Gastroesophageal sphincter (tissue), 4 donors: ENCODE measurements at regions not wholly inside any gene's neighbourhood (a gene's known extent, or its start where the extent isn't known, plus 50 kb on each side); places are given as distances from the start of the nearest gene placed in this dataset.

Source experiments
- ATAC-seq: fragments of 150-250 bp; one replicate; pipeline ENCODE4 v1.9.1; 2016; ENCODE audit warnings: mild to moderate bottlenecking, moderate library complexity
- H3K27ac ChIP-seq, 4 donors: fragments of 200-600 bp; sonication (generic) in 3 of 4; 1 replicate in 3 of 4; 2 replicates in 1 of 4; pipeline ENCODE4 v1.5.1; 2016 to 2019
- H3K27me3 ChIP-seq: fragments of 200-600 bp; sonication (generic); one replicate; pipeline ENCODE4 v1.5.1; 2019
- H3K36me3 ChIP-seq, 2 donors: fragments of 200-600 bp; sonication (generic); one replicate each; pipeline ENCODE4 v1.5.1; 2019; ENCODE audit warnings: control low read depth in 1 of 2
- H3K4me1 ChIP-seq, 3 donors: fragments of 200-600 bp; sonication (generic); 1 replicate in 2 of 3; 2 replicates in 1 of 3; pipeline ENCODE4 v1.5.1; 2016 to 2019; ENCODE audit warnings: control low read depth in 2 of 3
- H3K4me3 ChIP-seq, 2 donors: fragments of 200-600 bp; sonication (generic); one replicate each; pipeline ENCODE4 v1.5.1; 2019; ENCODE audit warnings: mild to moderate bottlenecking in 1 of 2, moderate library complexity in 1 of 2
- H3K9me3 ChIP-seq, 3 donors: fragments of 200-600 bp; sonication (generic); one replicate each; pipeline ENCODE4 v1.5.1; 2017 to 2019; ENCODE audit warnings: control low read depth in 2 of 3
- EP300 ChIP-seq: sonication (generic); formaldehyde crosslinking; IDR thresholded peaks from one replicate; pipeline ENCODE4 v1.6.1; 2017; ENCODE audit warnings: antibody characterized with exemption, mild to moderate bottlenecking
- POLR2A ChIP-seq, 2 donors: fragments of 450-650 bp; IDR thresholded peaks; one replicate each; pipeline ENCODE4 v1.6.1; 2017; ENCODE audit warnings: antibody characterized with exemption in 2 of 2, mild to moderate bottlenecking in 2 of 2, moderate library complexity in 1 of 2
- POLR2AphosphoS5 ChIP-seq: sonication (generic); formaldehyde crosslinking; IDR thresholded peaks from one replicate; pipeline ENCODE4 v1.6.1; 2017; ENCODE audit warnings: antibody characterized with exemption
- WGBS, 2 donors: methylation state at CpG; one replicate each; pipeline ENCODE4 v1.1.5; 2018; ENCODE audit warnings: low coverage in 1 of 2; 5-methylcytosine and 5-hydroxymethylcytosine counted together
- TF ChIP-seq, protein P1 (sequence below), 4 experiments: fragments of 200-600 bp in 2 of 4; fragments of 450-650 bp in 2 of 4; sonication (generic) in 1 of 4; IDR thresholded peaks; one replicate each; pipeline ENCODE4 v1.5.1; 2017 to 2019; ENCODE audit warnings: antibody characterized with exemption in 4 of 4, mild to moderate bottlenecking in 2 of 4, moderate library complexity in 2 of 4

GRCh38 chr3:105096071-105096470 is 270.6 kb upstream of the ALCAM start:
- H3K4me1 ChIP-seq: no peaks in the 10 kb centered on the region
- no peaks in the 10 kb centered on the region for H3K36me3 ChIP-seq
- no peak for TF ChIP-seq EP300
- no peak for TF ChIP-seq POLR2AphosphoS5
- TF ChIP-seq, protein P1, sequence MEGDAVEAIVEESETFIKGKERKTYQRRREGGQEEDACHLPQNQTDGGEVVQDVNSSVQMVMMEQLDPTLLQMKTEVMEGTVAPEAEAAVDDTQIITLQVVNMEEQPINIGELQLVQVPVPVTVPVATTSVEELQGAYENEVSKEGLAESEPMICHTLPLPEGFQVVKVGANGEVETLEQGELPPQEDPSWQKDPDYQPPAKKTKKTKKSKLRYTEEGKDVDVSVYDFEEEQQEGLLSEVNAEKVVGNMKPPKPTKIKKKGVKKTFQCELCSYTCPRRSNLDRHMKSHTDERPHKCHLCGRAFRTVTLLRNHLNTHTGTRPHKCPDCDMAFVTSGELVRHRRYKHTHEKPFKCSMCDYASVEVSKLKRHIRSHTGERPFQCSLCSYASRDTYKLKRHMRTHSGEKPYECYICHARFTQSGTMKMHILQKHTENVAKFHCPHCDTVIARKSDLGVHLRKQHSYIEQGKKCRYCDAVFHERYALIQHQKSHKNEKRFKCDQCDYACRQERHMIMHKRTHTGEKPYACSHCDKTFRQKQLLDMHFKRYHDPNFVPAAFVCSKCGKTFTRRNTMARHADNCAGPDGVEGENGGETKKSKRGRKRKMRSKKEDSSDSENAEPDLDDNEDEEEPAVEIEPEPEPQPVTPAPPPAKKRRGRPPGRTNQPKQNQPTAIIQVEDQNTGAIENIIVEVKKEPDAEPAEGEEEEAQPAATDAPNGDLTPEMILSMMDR (IDR thresholded peaks at IDR 0.05): no peak
- no peak for TF ChIP-seq POLR2A (IDR thresholded peaks at IDR 0.05)
- no peaks in the 10 kb centered on the region for H3K27me3 ChIP-seq
- no peak for ATAC-seq
- H3K9me3 ChIP-seq: peaks cover 0 to 9% (median 0%) of the 10 kb centered on the region in 3 donors
- H3K4me3 ChIP-seq: no peak overlapping the region
- 86% methylated on average over 3 of the region's 3 CpGs for WGBS, 2 donors
- no peak overlapping the region for H3K27ac ChIP-seq

- 39 to 80% methylated on average over 1 to 2 of the region's 2 CpGs for WGBS, 2 donors
Measured at GRCh38 chr3:105101603-105102002, 265.1 kb upstream of the ALCAM start.

DNA sequence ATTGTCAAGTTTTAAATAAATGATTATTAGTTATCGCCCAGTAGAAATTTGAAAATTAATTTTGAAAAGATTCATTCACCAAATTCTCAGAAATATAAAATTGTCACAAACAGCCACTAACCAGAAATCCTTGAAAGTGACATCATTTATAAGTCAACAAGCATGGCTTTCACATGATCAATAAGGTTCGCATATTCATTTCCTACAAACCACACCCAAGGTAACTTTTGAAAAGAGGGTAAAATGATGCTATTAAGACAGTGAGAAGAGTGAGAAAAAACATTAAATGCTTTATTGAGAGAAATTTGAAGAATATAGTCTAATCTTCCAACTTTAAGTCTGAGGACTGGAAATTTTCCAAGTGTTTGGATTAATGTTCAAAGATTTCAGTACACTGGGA is 263.6 kb upstream of the ALCAM start:
- 85 to 94% methylated on average over 2 of the region's 2 CpGs for WGBS, 2 donors
- Histone ChIP-seq H3K4me1 (no peaks in the 10 kb centered on the region), H3K27me3 (no peaks in the 10 kb centered on the region), H3K9me3 (no peaks in the 10 kb centered on the region), H3K4me3 (no peak overlapping the region), H3K27ac (no peak overlapping the region), H3K36me3 (no peaks in the 10 kb centered on the region)
- TF ChIP-seq POLR2A (IDR thresholded peaks at IDR 0.05) (no peak), POLR2AphosphoS5 (no peak)
- TF ChIP-seq, protein P1 (IDR thresholded peaks at IDR 0.05): no peak
- no peak for ATAC-seq

More at GRCh38 chr3:105101603-105102002, 265.1 kb upstream of the ALCAM start:
- Histone ChIP-seq H3K4me1 (no peaks in the 10 kb centered on the region), H3K27ac (no peak overlapping the region), H3K27me3 (no peaks in the 10 kb centered on the region), H3K9me3 (no peaks in the 10 kb centered on the region), H3K36me3 (no peaks in the 10 kb centered on the region), H3K4me3 (no peak overlapping the region)
- no peak for TF ChIP-seq POLR2AphosphoS5
- no peak for TF ChIP-seq EP300
- TF ChIP-seq POLR2A (IDR thresholded peaks at IDR 0.05): no peak
- TF ChIP-seq, protein P1 (IDR thresholded peaks at IDR 0.05): no peak
- no peak for ATAC-seq

GRCh38 chr3:105108823-105109222 is 257.9 kb upstream of the ALCAM start:
- H3K36me3 ChIP-seq: no peaks in the 10 kb centered on the region
- no peaks in the 10 kb centered on the region for H3K4me1 ChIP-seq
- no peak overlapping the region for H3K4me3 ChIP-seq
- no peak overlapping the region for H3K27ac ChIP-seq
- 13 to 56% methylated on average over 1 of the region's 1 CpG for WGBS, 2 donors
- peaks cover 0 to 23% (median 0%) of the 10 kb centered on the region in 3 donors for H3K9me3 ChIP-seq
- no peak for ATAC-seq
- no peaks in the 10 kb centered on the region for H3K27me3 ChIP-seq
- TF ChIP-seq POLR2A (IDR thresholded peaks at IDR 0.05) (no peak), POLR2AphosphoS5 (no peak), EP300 (no peak)
- TF ChIP-seq, protein P1 (IDR thresholded peaks at IDR 0.05): no peak

DNA sequence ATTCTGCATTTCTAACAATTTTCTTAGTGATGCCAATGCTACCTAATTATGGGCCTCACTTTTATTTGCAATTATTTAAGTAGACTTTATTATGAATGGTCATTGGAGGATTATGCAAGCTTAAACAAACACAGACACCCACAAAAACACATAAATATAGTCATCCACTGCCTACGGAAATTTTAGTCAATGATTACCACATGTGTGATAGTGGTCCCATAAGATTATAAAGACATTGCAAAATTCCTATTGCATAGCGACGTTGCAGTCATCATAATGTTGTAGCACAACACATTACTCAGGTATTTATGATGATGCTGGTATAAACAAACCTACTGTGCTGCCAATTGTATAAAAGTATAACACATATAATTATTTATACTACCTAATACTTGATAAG is 247.8 kb upstream of the ALCAM start:
- H3K27me3 ChIP-seq: no peaks in the 10 kb centered on the region
- no peaks in the 10 kb centered on the region for H3K36me3 ChIP-seq
- no peaks in the 10 kb centered on the region for H3K4me1 ChIP-seq
- no peaks in the 10 kb centered on the region for H3K9me3 ChIP-seq
- H3K4me3 ChIP-seq: no peak overlapping the region
- WGBS, 2 donors: 73 to 83% methylated on average over 3 of the region's 3 CpGs
- no peak for TF ChIP-seq POLR2AphosphoS5
- TF ChIP-seq POLR2A (IDR thresholded peaks at IDR 0.05): no peak
- no peak for TF ChIP-seq EP300
- TF ChIP-seq, protein P1 (IDR thresholded peaks at IDR 0.05): no peak
- no peak for ATAC-seq
- H3K27ac ChIP-seq: no peak overlapping the region
